GM21423 (cell line): ENCODE measurements at regions not wholly inside any gene's neighbourhood (a gene's known extent, or its start where the extent isn't known, plus 50 kb on each side); places are given as distances from the start of the nearest gene placed in this dataset.

Experiments used
- ATAC-seq: cut with Tn5 transposase; IDR thresholded peaks from one replicate; pipeline ENCODE4 v1.9.1; 2021; ENCODE audit warnings: mild to moderate bottlenecking, moderate library complexity; ENCODE audit not compliant: unreplicated experiment

GRCh38 chr5:174424219-174425053 lies 299.9 kb upstream of the MSX2 start:
- no peak for ATAC-seq

- no peak for ATAC-seq
Observed at GRCh38 chr5:174425271-174425963, 299.0 kb upstream of the MSX2 start.

- ATAC-seq, result no peak
Observed at GRCh38 chr5:174425964-174426290, 298.5 kb upstream of the MSX2 start.

- ATAC-seq, result no peak
Observed at GRCh38 chr5:174426388-174426787, 298.0 kb upstream of the MSX2 start.

GRCh38 chr5:174426851-174427250 lies 297.5 kb upstream of the MSX2 start:
- no peak for ATAC-seq

GRCh38 chr5:174427304-174427703 lies 297.1 kb upstream of the MSX2 start:
- ATAC-seq, result no peak

GRCh38 chr5:174428895-174429294 lies 295.5 kb upstream of the MSX2 start:
- ATAC-seq, result no peak

- ATAC-seq, result no peak
Observed at GRCh38 chr5:174430940-174431339, 293.4 kb upstream of the MSX2 start.

GRCh38 chr5:174431504-174431903 lies 292.9 kb upstream of the MSX2 start:
- no peak for ATAC-seq

- no peak for ATAC-seq
Observed at GRCh38 chr5:174433098-174433497, 291.3 kb upstream of the MSX2 start.

- no peak for ATAC-seq
Observed at GRCh38 chr5:174436750-174437149, 287.6 kb upstream of the MSX2 start.

- ATAC-seq, result no peak
Observed at GRCh38 chr5:174444479-174445188, 279.7 kb upstream of the MSX2 start.

- no peak for ATAC-seq
Observed at GRCh38 chr5:174446446-174446845, 277.9 kb upstream of the MSX2 start.

- no peak for ATAC-seq
Observed at GRCh38 chr5:174446988-174447387, 277.4 kb upstream of the MSX2 start.

- no peak for ATAC-seq
Observed at GRCh38 chr5:174448041-174448440, 276.3 kb upstream of the MSX2 start.

GRCh38 chr5:174448662-174449061 lies 275.7 kb upstream of the MSX2 start:
- no peak for ATAC-seq

GRCh38 chr5:174453690-174454089 lies 270.7 kb upstream of the MSX2 start:
- ATAC-seq, result no peak

- ATAC-seq, result no peak
Observed at GRCh38 chr5:174454464-174454863, 269.9 kb upstream of the MSX2 start.

GRCh38 chr5:174454890-174455289 lies 269.5 kb upstream of the MSX2 start:
- ATAC-seq, result no peak

GRCh38 chr5:174455301-174455700 lies 269.1 kb upstream of the MSX2 start:
- ATAC-seq, result no peak

- ATAC-seq, result no peak
Observed at GRCh38 chr5:174457141-174457678, 267.2 kb upstream of the MSX2 start.
